HUES64 (cell line): ENCODE measurements at regions not wholly inside any gene's neighbourhood (a gene's known extent, or its start where the extent isn't known, plus 50 kb on each side); places are given as distances from the start of the nearest gene placed in this dataset.

Source experiments
- H3K27ac ChIP-seq: 2 replicates; pipeline ENCODE4 v1.7.0; 2013; ENCODE audit warnings: low read depth, low read length, inconsistent platforms
- H3K27me3 ChIP-seq: 2 replicates; pipeline ENCODE4 v1.6.1; 2013; ENCODE audit warnings: mild to moderate bottlenecking, low read length; ENCODE audit not compliant: insufficient read depth
- H3K36me3 ChIP-seq: 2 replicates; pipeline ENCODE4 v1.6.1; 2013; ENCODE audit warnings: mild to moderate bottlenecking, low read length; ENCODE audit not compliant: insufficient read depth
- H3K4me1 ChIP-seq: 2 replicates; pipeline ENCODE4 v1.6.1; 2013; ENCODE audit warnings: mild to moderate bottlenecking, low read length, moderate library complexity; ENCODE audit not compliant: insufficient read depth
- H3K4me3 ChIP-seq: 2 replicates; pipeline ENCODE4 v1.5.1; 2013; ENCODE audit warnings: mild to moderate bottlenecking, low read length, moderate library complexity
- H3K9ac ChIP-seq: 2 replicates; pipeline ENCODE4 v1.6.1; 2013; ENCODE audit warnings: mild to moderate bottlenecking, low read depth, low read length
- H3K9me3 ChIP-seq: 2 replicates; pipeline ENCODE4 v1.6.1; 2013; ENCODE audit warnings: low read depth, low read length; ENCODE audit not compliant: insufficient read depth
- WGBS: fragments of 150-250, 120-280 bp; methylation state at CpG from one replicate; pipeline ENCODE4 v1.1.7; 2013; ENCODE audit warnings: missing lambda C conversion rate; 5-methylcytosine and 5-hydroxymethylcytosine counted together

- H3K9ac ChIP-seq = no peak overlapping the region
- no peak overlapping the region for H3K4me3 ChIP-seq
- H3K9me3 ChIP-seq = no peaks in the 10 kb centered on the region
- no peaks in the 10 kb centered on the region for H3K27me3 ChIP-seq
- H3K4me1 ChIP-seq = no peaks in the 10 kb centered on the region
- H3K36me3 ChIP-seq = no peaks in the 10 kb centered on the region
- no peak overlapping the region for H3K27ac ChIP-seq
These were observed 1013.6 kb downstream of the FLRT2 start for GRCh38 chr14:86543521-86543920.

- Histone ChIP-seq H3K4me3 (no peak overlapping the region), H3K36me3 (no peaks in the 10 kb centered on the region), H3K27ac (no peak overlapping the region), H3K27me3 (no peaks in the 10 kb centered on the region), H3K4me1 (no peaks in the 10 kb centered on the region), H3K9me3 (no peaks in the 10 kb centered on the region), H3K9ac (no peak overlapping the region)
- WGBS = 91% methylated on average over 4 of the region's 4 CpGs
These were observed 1012.0 kb downstream of the FLRT2 start for GRCh38 chr14:86541972-86542371.

DNA sequence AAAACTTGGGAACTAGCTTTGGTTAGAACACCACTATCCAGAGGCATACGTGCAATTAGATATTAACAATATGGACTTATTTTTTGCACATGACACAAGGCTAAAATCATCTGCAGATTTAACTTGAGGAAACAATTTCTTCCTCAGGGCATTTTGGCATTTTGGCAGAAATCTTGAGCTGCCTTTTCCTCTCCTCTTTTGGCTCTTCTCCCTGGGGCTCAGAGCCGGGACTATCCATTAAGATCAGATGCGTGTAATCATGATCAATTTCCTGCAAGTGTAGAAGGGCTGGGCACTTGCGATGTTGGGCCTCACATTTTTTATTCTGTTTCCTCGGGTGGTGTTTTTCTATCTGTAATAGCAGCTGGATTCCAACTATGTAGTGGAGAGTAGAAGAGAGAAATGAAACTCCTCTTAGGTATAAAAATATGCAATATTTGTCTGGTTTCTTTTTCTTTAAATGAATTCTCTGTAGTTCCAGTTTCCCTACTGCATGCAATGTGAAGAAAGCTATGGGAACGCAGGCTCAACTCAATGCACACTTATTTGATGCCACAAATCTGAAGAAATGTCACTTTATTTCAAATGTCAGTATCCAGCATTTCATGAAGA lies 1010.8 kb downstream of the FLRT2 start:
- no peaks in the 10 kb centered on the region for H3K4me1 ChIP-seq
- no peaks in the 10 kb centered on the region for H3K27me3 ChIP-seq
- H3K9ac ChIP-seq = no peak overlapping the region
- no peak overlapping the region for H3K27ac ChIP-seq
- H3K9me3 ChIP-seq = no peaks in the 10 kb centered on the region
- H3K4me3 ChIP-seq = no peak overlapping the region
- no peaks in the 10 kb centered on the region for H3K36me3 ChIP-seq
- 93% methylated on average over 6 of the region's 6 CpGs for WGBS

DNA sequence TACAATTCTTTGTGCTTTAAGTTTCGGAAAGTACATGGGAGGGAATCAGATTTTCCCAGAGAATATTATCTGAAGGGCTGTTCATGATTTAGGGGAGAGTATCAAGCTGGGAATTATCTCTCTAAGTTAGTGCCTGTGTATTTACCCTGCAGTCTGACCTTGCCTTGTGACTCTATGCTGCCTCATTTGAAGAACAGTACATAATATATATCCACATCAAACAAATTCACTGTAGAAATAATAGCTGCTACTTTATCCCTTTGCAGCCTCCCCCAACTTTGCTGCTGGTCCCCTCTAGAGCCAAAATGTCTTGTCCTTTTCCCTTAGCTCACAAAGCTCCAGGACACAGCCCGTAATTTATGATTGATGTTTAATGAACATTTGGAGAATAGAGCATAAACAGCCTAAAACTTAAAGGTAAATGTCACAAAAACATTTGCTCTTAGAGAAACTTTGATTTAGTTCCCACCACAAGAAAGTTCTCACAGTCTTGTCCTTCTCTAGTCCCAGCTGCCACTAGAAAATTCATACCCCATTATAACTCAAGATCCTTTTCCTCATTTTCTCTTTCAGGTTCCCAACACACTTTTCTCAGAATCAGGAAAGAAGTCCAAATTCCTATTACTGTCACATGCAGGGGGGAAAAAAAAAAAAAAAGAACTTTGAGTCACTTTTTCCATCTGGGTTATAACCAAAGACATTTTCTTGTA lies 1009.6 kb downstream of the FLRT2 start:
- WGBS = 88% methylated on average over 1 of the region's 2 CpGs
- Histone ChIP-seq H3K4me3 (no peak overlapping the region), H3K27ac (no peak overlapping the region)

GRCh38 chr14:86533834-86534233 lies 1003.9 kb downstream of the FLRT2 start:
- WGBS = 90% methylated on average over 4 of the region's 4 CpGs

More for the DNA sequence above, 1009.6 kb downstream of the FLRT2 start:
- Histone ChIP-seq H3K9me3 (no peaks in the 10 kb centered on the region), H3K4me1 (no peaks in the 10 kb centered on the region), H3K27me3 (no peaks in the 10 kb centered on the region), H3K9ac (no peak overlapping the region), H3K36me3 (no peaks in the 10 kb centered on the region)

DNA sequence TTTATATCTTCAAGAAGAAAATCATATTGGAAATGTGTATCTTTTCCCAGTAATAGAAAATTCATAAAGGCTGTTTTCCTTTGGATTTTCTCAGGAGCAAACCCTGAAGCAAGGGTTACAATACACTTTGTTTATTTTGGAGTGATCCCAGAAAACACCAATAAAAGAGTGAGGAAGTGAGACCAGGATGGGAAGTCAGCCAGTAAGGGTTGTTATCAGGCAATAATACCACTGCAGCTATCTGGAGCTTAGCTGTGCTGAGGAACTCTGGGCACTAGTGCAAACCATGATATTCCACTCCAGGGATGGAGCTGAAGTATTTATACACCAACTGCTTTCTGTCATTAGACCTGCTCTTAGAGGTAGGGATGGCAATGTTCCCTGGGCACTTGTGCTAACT lies 1002.3 kb downstream of the FLRT2 start:
- Histone ChIP-seq H3K9me3 (no peaks in the 10 kb centered on the region), H3K27me3 (no peaks in the 10 kb centered on the region), H3K9ac (no peak overlapping the region), H3K4me3 (no peak overlapping the region), H3K27ac (no peak overlapping the region), H3K4me1 (no peaks in the 10 kb centered on the region), H3K36me3 (no peaks in the 10 kb centered on the region)

More at GRCh38 chr14:86533834-86534233, 1003.9 kb downstream of the FLRT2 start:
- Histone ChIP-seq H3K27ac (no peak overlapping the region), H3K9me3 (no peaks in the 10 kb centered on the region), H3K36me3 (no peaks in the 10 kb centered on the region), H3K4me1 (no peaks in the 10 kb centered on the region), H3K9ac (no peak overlapping the region), H3K4me3 (no peak overlapping the region), H3K27me3 (no peaks in the 10 kb centered on the region)

DNA sequence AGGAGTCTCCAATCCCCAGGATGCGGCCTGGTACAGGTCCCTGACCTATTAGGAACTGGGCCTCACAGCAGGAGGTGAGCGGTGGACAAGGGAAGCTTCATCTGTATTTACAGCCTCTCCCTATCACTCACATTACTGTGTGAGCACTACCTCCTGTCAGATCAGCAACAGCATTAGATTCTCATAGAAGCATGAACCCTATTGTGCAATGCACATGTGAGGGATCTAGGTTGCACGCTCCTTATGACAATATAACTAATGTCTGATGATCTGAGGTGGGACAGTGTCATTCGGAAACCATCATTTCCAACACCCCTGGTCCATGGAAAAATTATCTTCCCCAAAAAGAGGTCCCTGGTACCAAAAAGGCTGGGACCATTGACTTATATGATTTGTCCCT lies 1000.5 kb downstream of the FLRT2 start:
- no peaks in the 10 kb centered on the region for H3K4me1 ChIP-seq
- H3K27me3 ChIP-seq = no peaks in the 10 kb centered on the region
- H3K36me3 ChIP-seq = no peaks in the 10 kb centered on the region
- H3K9me3 ChIP-seq = no peaks in the 10 kb centered on the region
- 95% methylated on average over 4 of the region's 4 CpGs for WGBS
- no peak overlapping the region for H3K9ac ChIP-seq
- H3K4me3 ChIP-seq = no peak overlapping the region
- no peak overlapping the region for H3K27ac ChIP-seq

GRCh38 chr14:86527312-86527711 lies 997.4 kb downstream of the FLRT2 start:
- Histone ChIP-seq H3K27me3 (no peaks in the 10 kb centered on the region), H3K4me1 (no peaks in the 10 kb centered on the region), H3K36me3 (no peaks in the 10 kb centered on the region), H3K9me3 (no peaks in the 10 kb centered on the region), H3K27ac (no peak overlapping the region), H3K9ac (no peak overlapping the region), H3K4me3 (no peak overlapping the region)

DNA sequence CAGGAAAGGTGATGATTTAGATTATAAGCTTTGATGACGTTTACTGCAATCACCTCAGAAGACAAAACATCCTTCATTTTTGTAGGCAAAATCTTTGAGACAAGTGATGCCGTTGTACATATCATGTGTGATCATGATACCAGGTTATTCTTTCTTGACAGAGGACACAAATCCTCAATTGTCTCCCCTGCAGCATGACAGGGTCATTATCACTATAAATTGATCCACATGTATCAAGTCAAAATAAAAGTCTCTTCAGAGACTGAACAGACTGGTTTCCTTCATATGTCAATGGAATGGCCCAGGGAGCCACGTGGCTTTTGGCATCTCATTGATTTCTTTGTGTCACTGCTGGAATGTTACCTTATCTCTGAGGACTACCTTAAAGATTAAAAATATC lies 995.7 kb downstream of the FLRT2 start:
- H3K9me3 ChIP-seq = no peaks in the 10 kb centered on the region
- H3K36me3 ChIP-seq = no peaks in the 10 kb centered on the region
- H3K27ac ChIP-seq = no peak overlapping the region
- no peak overlapping the region for H3K9ac ChIP-seq
- H3K4me1 ChIP-seq = no peaks in the 10 kb centered on the region
- H3K4me3 ChIP-seq = no peak overlapping the region
- H3K27me3 ChIP-seq = no peaks in the 10 kb centered on the region
- WGBS = 75% methylated on average over 2 of the region's 3 CpGs

DNA sequence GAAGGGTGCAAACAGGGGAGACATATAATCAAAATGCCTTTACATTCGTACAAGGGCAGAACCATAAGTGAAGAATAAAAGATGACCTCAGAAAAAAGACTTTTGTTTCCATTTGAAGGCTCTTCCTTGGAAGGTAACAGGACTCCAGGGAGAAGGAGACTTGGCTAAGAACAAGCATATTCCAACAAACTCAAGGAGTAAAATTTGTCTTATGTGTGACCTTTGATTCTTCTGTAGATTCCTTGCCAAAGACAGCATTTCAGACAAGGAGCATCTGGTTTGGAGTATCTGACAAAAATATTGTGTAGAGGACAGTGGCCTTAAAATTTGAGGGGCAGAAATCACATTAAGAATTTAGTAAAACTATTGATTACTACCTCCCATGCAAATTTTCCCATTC lies 991.9 kb downstream of the FLRT2 start:
- no peaks in the 10 kb centered on the region for H3K9me3 ChIP-seq
- 100% methylated on average over 1 of the region's 1 CpG for WGBS
- no peak overlapping the region for H3K9ac ChIP-seq
- H3K27me3 ChIP-seq = no peaks in the 10 kb centered on the region
- no peak overlapping the region for H3K27ac ChIP-seq
- H3K4me3 ChIP-seq = no peak overlapping the region
- H3K4me1 ChIP-seq = no peaks in the 10 kb centered on the region
- no peaks in the 10 kb centered on the region for H3K36me3 ChIP-seq

- WGBS = 94% methylated on average over 6 of the region's 6 CpGs
- H3K27ac ChIP-seq = no peak overlapping the region
These were observed 991.2 kb downstream of the FLRT2 start for GRCh38 chr14:86521031-86521730.

More at GRCh38 chr14:86521031-86521730, 991.2 kb downstream of the FLRT2 start:
- H3K4me3 ChIP-seq = no peak overlapping the region
- H3K9ac ChIP-seq = no peak overlapping the region
- H3K36me3 ChIP-seq = no peaks in the 10 kb centered on the region
- H3K27me3 ChIP-seq = no peaks in the 10 kb centered on the region
- no peaks in the 10 kb centered on the region for H3K9me3 ChIP-seq
- no peaks in the 10 kb centered on the region for H3K4me1 ChIP-seq
